Ishikawa (cell line): ENCODE measurements at regions not wholly inside any gene's neighbourhood (a gene's known extent, or its start where the extent isn't known, plus 50 kb on each side); places are given as distances from the start of the nearest gene placed in this dataset.

Source experiments
- CEBPB ChIP-seq: IDR thresholded peaks from 2 replicates; pipeline ENCODE4 v1.6.1; 2012
- CREB1 ChIP-seq: IDR thresholded peaks from 2 replicates; pipeline ENCODE4 v1.6.1; 2012; ENCODE audit warnings: low read depth
- EGR1 ChIP-seq: IDR thresholded peaks from 2 replicates; pipeline ENCODE4 v1.6.1; 2012
- EP300 ChIP-seq: IDR thresholded peaks from 2 replicates; pipeline ENCODE4 v1.6.1; 2012; ENCODE audit warnings: borderline replicate concordance
- FOXM1 ChIP-seq: IDR thresholded peaks from 2 replicates; pipeline ENCODE4 v1.6.1; 2012; ENCODE audit warnings: low read depth, borderline replicate concordance
- NFIC ChIP-seq: IDR thresholded peaks from 2 replicates; pipeline ENCODE4 v1.6.1; 2012
- RAD21 ChIP-seq: IDR thresholded peaks from 2 replicates; pipeline ENCODE4 v1.6.1; 2012; ENCODE audit warnings: low read depth
- TAF1 ChIP-seq: IDR thresholded peaks from 2 replicates; pipeline ENCODE4 v1.6.1; 2012; ENCODE audit warnings: low read depth, mild to moderate bottlenecking
- TCF12 ChIP-seq: IDR thresholded peaks from 2 replicates; pipeline ENCODE4 v1.6.1; 2012; ENCODE audit warnings: low read depth
- TEAD4 ChIP-seq: IDR thresholded peaks from 2 replicates; pipeline ENCODE4 v1.6.1; 2012
- USF1 ChIP-seq: IDR thresholded peaks from 2 replicates; pipeline ENCODE4 v1.6.1; 2012
- YY1 ChIP-seq: IDR thresholded peaks from 2 replicates; pipeline ENCODE4 v1.6.1; 2012; ENCODE audit warnings: low read depth
- ZBTB7A ChIP-seq: IDR thresholded peaks from 2 replicates; pipeline ENCODE4 v1.6.1; 2012; ENCODE audit warnings: low read depth
- TF ChIP-seq, protein P1 (sequence below): IDR thresholded peaks from 2 replicates; pipeline ENCODE4 v1.6.1; 2012
- TF ChIP-seq, protein P2 (sequence below): IDR thresholded peaks from 2 replicates; pipeline ENCODE4 v1.6.1; 2012; ENCODE audit warnings: low read depth, mild to moderate bottlenecking

DNA sequence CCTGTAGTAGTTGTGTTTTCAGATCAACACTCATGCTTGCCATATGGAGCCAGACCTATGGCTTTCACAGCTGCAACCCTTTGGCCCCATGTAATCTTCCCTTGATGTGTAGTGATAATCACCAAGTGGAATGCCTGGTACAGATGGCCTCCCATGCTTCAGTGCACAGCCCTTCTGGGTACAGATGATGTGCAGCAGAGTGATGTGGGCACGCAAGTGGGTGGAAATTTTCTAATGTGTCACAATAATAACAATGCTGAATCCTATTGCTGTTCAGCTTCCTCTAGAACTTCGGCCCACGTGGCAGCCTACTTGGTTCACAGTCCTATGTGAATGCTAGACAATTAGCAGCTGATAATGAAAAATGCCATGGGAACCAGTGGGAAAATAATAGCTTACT, 188.1 kb downstream of the SNAPC1 start:
- no peak for TF ChIP-seq USF1
- TF ChIP-seq, protein P1, sequence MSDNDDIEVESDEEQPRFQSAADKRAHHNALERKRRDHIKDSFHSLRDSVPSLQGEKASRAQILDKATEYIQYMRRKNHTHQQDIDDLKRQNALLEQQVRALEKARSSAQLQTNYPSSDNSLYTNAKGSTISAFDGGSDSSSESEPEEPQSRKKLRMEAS, result no peak
- TF ChIP-seq, protein P2, sequence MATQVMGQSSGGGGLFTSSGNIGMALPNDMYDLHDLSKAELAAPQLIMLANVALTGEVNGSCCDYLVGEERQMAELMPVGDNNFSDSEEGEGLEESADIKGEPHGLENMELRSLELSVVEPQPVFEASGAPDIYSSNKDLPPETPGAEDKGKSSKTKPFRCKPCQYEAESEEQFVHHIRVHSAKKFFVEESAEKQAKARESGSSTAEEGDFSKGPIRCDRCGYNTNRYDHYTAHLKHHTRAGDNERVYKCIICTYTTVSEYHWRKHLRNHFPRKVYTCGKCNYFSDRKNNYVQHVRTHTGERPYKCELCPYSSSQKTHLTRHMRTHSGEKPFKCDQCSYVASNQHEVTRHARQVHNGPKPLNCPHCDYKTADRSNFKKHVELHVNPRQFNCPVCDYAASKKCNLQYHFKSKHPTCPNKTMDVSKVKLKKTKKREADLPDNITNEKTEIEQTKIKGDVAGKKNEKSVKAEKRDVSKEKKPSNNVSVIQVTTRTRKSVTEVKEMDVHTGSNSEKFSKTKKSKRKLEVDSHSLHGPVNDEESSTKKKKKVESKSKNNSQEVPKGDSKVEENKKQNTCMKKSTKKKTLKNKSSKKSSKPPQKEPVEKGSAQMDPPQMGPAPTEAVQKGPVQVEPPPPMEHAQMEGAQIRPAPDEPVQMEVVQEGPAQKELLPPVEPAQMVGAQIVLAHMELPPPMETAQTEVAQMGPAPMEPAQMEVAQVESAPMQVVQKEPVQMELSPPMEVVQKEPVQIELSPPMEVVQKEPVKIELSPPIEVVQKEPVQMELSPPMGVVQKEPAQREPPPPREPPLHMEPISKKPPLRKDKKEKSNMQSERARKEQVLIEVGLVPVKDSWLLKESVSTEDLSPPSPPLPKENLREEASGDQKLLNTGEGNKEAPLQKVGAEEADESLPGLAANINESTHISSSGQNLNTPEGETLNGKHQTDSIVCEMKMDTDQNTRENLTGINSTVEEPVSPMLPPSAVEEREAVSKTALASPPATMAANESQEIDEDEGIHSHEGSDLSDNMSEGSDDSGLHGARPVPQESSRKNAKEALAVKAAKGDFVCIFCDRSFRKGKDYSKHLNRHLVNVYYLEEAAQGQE, result no peak
- no peak for TF ChIP-seq EP300
- no peak for TF ChIP-seq FOXM1
- TF ChIP-seq TAF1, result no peak
- TF ChIP-seq NFIC, result no peak
- no peak for TF ChIP-seq RAD21
- no peak for TF ChIP-seq CEBPB

DNA sequence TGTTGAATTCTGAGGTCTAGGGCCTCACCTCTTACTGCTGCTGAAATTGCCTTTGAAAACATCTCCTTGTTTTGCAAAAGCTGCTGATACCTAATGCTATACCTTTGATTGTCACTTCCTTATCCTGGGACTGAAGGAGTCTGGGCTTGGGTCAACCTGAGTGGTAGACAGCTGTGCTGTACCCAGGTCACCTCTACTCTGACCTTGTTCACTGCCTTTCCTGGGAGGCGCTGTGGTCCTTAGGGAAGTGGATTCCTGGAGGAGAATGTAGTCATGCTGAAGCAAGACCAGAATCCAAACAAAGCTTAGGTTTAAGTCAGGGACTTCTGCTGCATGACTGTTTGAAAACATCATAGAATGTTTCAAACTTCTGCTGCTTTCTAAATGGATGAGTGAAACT, 191.4 kb downstream of the SNAPC1 start:
- no peak for TF ChIP-seq RAD21
- no peak for TF ChIP-seq EP300
- no peak for TF ChIP-seq NFIC
- TF ChIP-seq, protein P2, result no peak
- no peak for TF ChIP-seq ZBTB7A
- TF ChIP-seq CREB1, result no peak

GRCh38 chr14:61954306-61954705, 192.1 kb downstream of the SNAPC1 start:
- TF ChIP-seq TCF12 (no peak), RAD21 (no peak), FOXM1 (no peak), TAF1 (no peak), NFIC (no peak), EGR1 (no peak)
- TF ChIP-seq, protein P1, result no peak

GRCh38 chr14:61956517-61956916, 194.3 kb downstream of the SNAPC1 start:
- TF ChIP-seq EGR1, result no peak
- TF ChIP-seq EP300, result no peak
- no peak for TF ChIP-seq TEAD4
- TF ChIP-seq TAF1, result no peak
- no peak for TF ChIP-seq NFIC
- TF ChIP-seq, protein P2, result no peak
- no peak for TF ChIP-seq FOXM1
- TF ChIP-seq ZBTB7A, result no peak
- no peak for TF ChIP-seq TCF12
- no peak for TF ChIP-seq CREB1
- no peak for TF ChIP-seq CEBPB
- TF ChIP-seq YY1, result no peak
- TF ChIP-seq, protein P1, result no peak
- no peak for TF ChIP-seq RAD21
- TF ChIP-seq USF1, result no peak

- TF ChIP-seq CEBPB, result no peak
- TF ChIP-seq EP300, result no peak
Observed at GRCh38 chr14:61959348-61959747, 197.1 kb downstream of the SNAPC1 start.
